T-helper 2 cell (primary cell): ENCODE measurements at regions not wholly inside any gene's neighbourhood (a gene's known extent, or its start where the extent isn't known, plus 50 kb on each side); places are given as distances from the start of the nearest gene placed in this dataset.
A peak's percentile ranks its signal among the peaks of the same experiment; 100 is the strongest.
"Not testable (repeated sequence)": the region's sequence is repeated elsewhere in the genome, so short reads cannot be mapped to it uniquely, and the experiment has no call there.

Experiments used
- DNase-seq, 5 experiments: peaks; one replicate each; pipeline versions ENCODE4 v3.0.0 to v3.0.0-alpha.2; 2012 to 2022

DNA sequence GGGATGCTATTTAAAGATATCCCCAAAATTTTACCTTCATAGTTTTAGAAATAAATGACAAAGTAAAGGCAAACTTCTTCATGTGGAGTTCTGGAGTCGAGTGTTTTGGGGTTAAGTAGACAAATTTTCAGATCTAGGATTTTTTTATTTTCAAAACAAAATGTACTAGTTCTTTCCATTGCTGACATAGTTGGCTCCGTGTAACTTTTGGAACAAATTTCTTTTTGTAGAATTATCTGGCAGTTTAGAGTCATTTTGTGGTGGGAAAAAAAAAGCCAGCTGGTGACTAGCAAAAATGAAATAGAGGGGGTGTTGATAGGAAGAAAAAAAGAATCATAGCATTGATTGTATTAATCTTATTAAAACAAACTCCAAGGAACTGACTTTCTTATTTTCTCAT is 131.6 kb upstream of the TCF21 start:
- no peak for DNase-seq

DNA sequence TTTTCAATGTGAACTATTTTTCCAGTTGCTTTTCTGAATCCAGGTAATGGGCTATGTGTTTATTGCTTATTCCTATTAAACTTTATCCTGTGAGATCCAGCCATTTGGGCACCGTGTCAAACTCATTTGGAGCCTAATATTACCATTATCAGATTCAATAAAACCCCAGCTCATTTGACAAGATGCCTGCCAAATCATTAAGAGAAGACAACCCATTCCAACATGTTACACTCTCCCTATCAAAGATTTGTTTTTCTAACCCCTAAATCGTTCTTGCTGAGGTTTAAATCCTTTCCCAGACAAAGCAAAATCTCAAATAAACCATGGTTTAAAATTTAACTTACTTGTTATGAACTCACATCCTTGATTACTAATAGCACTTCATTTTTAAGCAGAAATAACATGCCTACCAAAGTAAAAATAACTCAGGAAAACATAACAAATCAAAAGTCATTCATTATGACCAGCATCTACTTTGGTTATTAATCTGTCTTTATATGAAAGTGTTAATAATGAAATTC is 130.0 kb upstream of the TCF21 start:
- no peak for DNase-seq

DNA sequence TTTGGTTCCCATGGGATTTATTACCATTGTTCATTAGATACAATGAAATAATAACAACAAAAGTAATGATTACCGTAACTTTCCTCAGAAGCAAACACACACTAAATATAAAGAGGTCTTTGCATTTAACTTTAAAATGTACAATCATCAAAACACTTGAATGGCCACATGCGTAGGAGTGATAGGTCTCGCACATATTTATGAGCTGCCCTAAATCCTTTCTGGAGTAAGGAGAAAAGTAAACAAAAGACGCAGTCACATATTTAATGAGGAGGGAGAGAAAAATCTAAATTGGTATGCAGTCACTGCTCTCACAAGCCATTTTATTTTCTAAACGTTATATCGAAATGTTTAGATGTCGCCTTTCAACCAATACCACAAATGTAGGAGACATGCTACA is 129.4 kb upstream of the TCF21 start:
- no peak for DNase-seq

DNA sequence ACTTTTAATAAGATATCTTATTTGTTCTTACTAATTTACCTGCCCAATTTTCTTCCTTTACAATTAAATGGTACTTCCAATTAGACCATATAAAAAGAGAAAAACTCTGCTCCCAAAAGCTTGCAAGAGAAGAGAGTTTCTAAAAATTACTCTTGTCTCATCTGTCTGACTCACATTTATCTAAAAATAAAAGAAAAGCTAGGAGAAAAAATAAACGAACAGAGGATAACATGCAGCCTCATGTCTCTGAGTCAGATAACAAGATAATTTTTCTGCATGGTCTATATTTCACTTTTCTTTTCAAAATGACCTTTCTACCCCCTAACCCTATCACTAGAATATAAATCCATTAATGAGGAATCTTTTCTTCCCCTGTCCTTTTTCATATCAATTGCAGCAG is 127.2 kb upstream of the TCF21 start:
- DNase-seq, result no peak

DNA sequence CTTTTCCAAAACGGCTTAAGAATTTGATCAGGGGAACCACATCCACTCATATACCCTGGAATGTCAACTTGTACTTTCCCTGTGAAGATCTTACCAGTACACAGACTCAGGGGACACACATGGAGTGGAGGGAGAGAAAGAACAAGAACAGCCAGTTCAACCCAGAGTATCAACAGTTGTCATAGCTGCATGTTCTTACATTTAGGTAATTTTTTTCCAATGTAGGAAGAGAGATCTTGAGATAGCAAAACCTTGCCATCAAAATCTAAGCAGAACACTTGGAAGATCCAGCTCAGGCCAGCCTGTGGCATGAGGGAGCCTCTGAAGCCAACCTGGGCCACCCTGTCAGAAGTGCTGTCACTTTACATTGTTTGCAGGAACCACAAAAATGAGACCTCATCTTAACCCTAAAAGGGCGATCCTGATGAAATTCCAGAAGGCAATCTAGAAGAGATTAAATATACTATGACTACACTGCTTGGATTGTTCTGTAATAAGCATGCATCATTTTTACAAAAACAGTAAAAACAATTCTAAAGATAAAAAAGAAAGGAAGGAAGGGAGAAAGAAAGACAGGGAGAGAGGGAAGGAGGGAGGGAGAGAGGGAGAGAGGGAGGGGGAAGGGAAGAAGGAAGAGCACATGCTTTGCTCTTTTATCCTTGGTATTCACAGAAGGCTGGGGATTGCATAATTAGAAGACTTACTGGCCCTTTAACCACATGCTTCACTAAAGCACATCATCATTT is 124.7 kb upstream of the TCF21 start:
- DNase-seq, result no peak

DNA sequence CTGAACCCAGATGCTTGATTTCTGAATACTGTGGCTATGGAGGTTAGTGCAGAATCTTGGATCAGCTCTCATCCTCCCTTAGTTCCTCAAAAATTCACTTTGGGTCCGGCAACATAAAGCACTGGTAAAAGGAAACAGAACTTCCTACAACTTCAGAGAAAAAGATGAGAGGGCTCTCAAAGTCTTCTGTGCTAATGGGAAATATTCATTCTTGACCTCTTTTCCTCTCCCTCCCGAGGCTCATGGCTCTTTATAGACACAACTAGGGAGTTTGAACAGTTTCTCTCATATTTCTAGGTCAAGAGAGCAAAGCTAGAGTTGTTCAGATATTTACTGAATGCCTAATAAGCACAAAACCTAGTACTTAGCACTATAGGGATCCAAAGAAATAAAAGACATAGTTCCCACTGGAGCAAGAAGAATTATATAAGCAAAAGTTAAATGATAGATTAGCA is 124.1 kb upstream of the TCF21 start:
- no peak for DNase-seq

DNA sequence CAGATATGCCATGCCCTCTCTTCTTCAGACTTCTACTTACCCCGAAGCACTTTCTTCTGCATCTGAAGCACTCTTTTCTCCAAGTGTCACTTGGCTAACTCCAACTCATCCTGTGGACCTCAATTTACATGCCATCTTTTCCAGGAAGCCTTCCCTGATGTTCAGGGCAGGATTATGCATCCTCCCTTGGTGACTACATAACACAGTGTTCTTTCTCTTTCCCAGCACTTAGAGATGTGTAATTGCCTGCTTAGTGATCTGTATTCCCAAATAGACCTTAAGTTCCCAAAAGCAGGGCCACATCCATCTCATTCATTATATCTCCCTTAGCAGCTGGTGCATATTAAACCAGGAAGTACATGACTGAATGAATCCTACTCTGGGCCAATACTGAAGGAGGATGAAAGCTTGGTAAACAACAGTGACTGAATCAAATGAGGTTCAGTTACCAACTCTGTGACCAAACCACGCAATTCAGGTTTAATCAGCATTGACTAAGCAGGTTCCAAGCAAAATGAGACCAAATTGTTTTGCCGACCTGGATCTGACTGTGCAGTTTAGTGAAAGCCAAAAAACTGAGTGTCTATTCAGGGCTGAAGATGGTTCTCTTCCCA is 121.4 kb upstream of the TCF21 start:
- DNase-seq, result no peak

DNA sequence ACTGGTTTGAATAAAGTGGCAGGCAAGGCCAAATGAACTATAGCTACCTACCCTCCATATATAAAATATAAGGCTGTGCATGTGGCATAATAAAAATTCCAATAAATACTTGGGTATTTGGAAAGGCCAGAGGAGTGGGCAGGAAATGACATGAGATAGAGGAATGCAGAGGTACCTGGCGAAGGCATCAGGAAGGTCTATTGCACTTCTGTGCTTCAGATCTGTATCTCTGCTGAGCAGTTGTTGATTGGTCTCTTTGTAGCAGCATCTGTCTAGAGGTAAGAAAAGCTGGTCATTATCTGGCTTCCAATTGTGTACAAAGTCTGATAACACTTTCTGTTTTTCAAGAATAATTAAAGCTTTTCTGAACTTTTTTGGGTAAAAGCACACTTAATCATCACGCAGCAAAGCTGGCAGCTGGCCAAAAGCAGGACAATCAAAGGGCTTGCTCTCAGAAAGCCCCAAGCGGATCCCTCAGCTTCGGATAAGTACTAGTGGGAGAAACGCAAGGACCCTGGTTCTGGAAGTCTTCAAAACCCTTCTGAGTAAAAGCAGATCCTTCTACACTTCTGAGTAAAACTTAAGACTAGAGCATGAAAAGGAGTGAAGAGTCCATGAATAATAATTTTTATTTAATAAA is 120.1 kb upstream of the TCF21 start:
- no peak for DNase-seq

DNA sequence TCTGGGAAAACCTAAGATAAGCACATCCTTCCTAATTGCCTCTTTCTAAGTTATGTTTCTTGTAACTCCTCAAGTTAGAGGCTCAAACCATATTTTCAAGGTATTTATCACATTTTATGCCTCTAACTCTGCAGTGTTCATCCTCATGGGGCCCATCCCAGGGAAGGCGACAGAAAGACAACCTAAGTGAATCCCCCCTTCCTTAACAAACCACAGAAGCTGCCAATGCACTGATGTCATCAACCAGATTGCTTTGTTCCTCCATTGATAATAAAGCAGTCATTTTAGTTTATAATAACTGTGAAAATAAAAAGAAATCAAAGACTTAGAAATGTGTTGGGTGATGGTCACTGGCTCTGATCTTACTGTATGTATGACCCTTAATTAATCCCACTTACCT is 119.5 kb upstream of the TCF21 start:
- no peak for DNase-seq

DNA sequence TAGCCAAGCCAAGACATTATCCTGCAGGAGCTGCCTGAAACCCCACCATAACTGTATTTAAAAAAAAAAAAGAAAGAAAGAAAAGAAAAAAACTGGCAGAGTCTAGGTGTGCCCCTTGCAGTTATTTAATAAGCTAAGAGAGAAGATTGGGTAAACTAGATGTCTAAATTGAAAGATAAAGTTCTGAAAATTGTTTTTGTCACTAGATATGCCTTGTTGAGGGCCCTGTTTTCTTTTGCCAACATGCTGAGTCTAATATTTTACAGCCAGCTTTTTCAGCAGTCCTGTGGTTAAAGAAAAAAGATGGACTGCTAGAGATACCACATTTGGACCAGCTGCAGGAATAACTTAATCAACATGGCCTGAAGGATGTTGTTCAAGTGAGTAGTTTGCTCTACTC is 116.3 kb upstream of the TCF21 start:
- no peak for DNase-seq

DNA sequence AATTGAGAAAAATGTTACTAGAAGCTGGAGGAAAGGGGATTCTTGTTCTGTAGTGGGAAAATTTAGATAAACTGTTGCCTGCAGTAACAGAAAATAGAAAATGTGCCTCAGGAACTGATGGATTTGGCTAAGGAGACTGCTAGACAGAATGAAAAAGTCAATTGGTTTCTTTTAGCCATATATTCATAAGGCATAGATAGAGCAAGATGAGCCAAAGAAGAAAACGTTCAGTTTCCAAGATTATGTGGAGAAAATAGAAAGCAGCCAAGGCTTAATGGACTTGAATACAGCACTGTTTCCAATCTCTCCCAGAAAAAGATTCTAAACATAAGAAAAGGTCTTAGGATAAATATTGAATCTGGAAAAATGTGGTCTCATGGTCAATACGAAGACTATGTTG is 115.1 kb upstream of the TCF21 start:
- no peak for DNase-seq

DNA sequence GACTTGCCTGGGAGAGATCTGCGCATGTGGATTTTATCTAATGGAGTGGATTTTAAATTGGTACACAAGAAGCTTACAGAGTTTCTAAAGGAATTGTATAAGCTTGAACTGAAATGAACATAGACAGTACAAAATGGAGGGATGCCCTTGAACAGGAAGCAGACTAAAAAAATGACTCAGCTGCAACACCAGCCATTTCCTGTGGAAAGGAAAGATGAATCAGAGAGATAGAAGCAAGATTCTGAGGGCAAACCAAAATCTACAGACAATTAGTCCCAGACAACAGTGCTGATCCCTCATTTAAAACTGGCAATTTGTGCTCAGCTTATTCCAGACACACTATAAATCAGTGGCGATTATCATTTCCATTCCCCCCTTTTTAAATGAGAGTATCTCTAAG is 114.6 kb upstream of the TCF21 start:
- DNase-seq, result peak in 1 of 5 experiments; percentile 37

DNA sequence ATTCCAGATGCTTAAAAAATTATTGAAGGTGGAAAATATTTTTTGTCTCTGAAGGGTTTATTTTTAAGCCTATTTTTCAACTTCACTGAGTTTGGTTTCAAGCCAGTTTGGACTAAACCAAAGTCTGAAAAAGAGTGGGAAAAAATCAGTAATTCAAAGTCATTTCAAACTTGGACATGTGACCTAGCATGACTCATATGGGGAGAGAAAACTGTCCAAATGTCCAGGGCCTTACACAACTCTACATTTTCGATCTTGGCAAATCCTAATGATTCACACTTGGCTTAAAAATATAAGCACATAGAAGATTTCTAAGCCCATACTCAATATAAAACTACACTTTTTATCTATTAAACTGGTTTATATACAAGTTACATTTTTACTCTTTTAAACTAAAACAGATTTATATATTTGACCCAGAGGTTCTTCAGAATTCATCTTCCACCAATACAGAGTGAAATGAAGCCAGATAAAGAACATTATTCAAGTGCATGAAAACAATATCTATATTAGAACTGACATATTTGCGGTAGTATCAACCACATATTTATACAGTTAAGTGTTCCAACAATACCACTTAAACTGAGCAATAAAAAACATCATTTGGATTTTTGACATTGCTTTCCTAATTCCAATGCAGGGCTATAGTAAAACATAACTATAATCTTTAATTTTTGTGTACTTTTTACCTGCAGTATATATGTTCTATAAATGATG is 110.3 kb upstream of the TCF21 start:
- DNase-seq, result no peak

DNA sequence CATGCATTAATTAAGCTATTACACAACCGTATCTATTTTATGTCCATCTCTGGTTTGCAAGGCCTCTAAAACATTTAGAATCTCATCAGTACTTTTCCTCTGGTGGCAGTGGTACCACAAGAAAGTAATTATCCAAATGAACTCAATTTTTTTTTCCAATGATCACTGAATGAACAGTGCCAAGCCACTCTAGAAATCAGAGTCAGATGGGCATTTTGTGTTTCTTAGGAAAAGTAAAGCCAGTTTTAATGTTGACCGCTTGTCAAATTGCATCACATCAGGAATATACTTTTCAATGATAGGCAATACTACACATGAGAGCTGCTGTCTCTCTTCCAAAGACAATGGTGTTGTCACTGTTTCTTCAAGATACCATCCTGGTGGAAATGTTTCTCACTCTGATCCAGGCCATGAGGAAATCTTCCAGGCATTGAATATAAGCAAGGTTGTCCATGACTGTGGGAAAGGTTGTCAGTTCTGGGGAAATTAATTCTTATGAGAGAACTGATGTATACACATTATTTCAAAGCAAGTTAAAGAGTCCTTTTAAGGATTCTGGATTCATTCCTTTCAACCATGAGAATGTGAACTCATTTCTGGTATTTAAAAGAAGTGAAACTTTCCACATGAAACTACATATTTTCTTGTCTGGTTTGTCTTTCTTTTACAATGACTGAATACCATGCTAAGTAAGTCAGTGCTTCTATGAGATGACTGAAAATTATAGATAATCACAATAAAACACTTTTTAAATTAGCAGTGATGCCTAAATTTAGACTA is 108.8 kb upstream of the TCF21 start:
- DNase-seq, result no peak

DNA sequence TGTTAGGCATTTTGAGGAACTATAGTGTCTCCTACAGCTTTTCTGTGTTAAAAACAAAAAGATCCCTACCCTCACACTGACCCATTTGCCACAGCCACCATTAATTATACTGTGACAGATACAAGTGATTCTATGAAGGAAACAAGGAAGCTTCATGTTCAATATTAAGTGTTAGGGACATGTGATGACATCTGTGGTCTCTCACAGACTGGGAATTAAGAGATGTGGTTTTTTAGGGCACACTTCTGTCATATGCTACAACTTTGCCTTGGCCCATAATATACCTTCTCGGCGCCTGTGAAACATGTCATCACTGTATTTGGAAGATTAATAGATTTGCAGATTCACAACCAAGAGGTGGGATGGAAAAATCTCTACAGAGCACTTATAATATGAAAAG is 102.9 kb upstream of the TCF21 start:
- no peak for DNase-seq

DNA sequence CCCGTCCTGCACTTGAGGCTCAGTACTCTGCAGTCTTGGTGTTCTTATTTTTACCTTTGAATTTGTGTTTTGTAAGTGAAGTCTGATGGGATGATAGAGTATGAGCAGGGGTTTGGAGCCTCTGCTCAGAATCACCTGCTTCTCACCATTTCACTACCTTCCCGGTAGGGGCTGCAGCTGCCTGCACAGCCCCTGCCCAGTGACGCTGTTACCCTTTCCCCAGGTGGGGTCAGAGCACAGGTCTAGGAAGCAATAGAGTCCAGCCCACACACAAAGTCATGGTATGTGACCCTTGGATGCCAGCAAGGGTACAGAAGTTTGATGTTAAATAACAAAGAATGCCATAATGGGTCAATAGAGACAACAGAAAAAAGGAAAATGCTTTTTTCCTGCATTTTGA is 101.8 kb upstream of the TCF21 start:
- no peak for DNase-seq

DNA sequence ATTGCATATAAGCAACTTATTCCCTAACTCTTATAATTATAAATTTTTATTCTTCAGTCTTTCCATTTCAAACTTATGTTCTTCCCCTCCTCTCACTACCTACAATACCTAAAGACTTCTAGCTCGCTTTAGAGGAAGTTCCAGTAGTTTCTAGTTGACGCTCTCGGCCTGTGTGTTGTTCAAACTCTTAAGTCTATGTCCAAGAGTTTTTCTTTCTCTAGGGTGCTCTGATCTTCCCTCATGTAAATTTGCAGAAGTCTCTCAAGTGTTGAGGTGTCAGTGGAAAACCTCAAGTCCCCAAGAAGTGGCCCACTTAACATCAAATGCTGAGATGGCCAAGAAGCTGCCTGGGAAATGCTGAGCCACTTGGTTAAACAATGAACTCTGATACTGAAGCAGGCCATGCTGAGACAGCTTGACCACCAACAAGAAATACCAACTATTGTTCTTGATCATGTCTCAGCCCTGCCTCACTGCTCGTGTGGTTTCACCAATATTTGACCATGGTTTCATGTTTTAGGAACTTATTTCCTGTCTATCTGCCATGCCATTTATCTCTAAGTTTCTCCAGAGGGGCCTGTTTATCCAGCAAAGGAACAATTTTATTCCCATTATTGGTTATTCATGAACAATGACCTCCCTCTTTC is 100.9 kb upstream of the TCF21 start:
- DNase-seq, result no peak

DNA sequence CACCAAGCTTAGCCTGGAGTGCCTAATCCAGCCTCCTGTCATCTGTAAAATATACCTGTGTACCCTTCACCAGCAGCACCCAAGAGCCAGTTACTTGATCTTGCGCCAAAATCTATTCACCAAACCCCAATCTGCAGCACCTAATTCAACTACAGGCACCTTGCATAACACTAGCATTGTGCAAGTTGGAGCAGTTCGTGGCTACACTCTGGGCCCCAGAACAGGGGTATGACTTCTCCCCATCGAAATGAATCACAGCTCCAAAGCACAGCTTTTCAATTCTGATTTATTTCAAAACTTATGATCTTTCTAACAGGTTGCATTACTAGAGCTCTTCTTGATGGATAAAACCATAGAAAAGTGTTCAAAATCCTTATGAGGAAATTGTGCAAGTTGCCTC is 100.4 kb upstream of the TCF21 start:
- DNase-seq, result no peak

DNA sequence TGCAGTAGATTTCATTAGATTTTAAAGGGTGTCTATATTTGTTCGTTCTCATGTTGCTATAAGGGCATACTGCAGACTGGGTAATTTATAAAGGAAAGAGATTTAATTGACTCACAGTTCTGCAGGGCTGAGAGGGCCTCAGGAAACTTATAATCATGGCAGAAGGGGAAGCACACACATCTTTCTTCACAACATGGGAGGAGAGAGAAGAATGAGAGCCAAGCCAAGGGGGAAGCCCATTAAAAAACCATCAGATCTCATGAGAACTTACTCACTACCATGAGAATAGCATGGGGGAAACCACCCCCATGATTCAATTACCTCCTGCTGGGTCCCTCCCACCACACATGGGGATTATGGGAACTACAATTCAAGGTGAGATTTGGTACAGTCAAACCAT is 99.5 kb upstream of the TCF21 start:
- not testable (repeated sequence) for DNase-seq

DNA sequence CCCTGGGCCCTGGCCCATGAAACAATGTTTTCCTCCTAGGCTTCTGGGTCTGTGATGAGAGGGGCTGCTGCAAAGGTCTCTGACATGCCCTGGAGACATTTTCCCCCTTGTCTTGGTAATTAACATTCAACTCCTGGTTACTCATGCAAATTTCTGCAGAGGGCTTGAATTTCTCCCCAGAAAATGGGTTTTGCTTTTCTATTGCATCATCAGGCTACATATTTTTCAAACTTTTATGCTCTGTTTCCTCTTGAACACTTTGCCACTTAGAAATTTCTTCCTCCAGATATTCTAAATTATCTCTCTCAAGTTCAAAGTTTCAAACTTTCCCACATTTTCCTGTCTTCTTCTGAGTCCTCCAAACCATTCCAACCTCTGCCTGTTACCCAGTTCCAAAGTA is 98.2 kb upstream of the TCF21 start:
- DNase-seq, result not testable (repeated sequence)

DNA sequence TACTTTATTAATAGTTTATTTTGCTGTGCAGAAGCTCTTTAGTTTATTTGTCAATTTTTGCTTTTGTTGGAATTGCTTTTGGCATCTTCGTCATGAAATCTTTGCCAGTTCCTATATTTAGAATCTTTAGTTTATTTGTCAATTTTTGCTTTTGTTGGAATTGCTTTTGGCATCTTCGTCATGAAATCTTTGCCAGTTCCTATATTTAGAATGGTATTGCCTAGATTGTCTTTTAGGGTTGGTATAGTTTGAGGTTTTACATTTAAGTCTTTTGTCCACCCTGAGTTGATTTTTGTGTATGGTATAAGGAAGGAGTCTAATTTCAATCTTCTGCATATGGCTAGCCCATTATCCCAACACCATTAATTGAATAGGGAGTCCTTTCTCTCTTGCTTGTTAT is 93.9 kb upstream of the TCF21 start:
- not testable (repeated sequence) for DNase-seq

DNA sequence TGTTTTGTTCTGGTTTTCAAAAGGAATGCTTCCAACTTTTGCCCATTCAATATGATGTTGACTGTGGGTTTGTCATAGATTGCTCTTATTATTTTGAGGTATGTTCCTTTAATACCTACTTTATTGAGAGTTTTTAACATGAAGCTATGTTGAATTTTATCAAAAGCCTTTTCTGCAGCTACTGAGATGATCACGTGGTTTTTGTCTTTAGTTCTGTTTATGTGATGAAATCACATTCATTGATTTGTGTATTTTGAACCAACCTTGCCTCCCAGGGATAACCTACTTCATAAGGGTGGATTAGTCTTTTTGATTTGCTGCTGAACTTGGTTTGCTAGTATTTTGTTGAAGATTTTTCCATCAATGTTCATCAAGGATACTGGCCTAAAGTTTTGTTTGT is 92.7 kb upstream of the TCF21 start:
- no peak for DNase-seq
